HFF-Myc (cell line): ENCODE measurements at regions not wholly inside any gene's neighbourhood (a gene's known extent, or its start where the extent isn't known, plus 50 kb on each side); places are given as distances from the start of the nearest gene placed in this dataset.

Experiments used
- DNase-seq: peaks from one replicate; pipeline ENCODE4 v3.0.0-alpha.2; 2011; ENCODE audit warnings: low read depth; ENCODE audit errors: extremely low read depth
- H3K4me3 ChIP-seq: replicated peaks from 2 replicates; pipeline ENCODE4 v1.5.1; 2011; ENCODE audit warnings: low read depth, mild to moderate bottlenecking, control low read depth, low read length
- CTCF ChIP-seq: IDR thresholded peaks from 2 replicates; pipeline ENCODE4 v1.5.1; 2012; ENCODE audit warnings: mild to moderate bottlenecking, low read depth, low read length, control low read depth; ENCODE audit errors: missing control alignments

GRCh38 chr17:79464318-79465010, 146.4 kb downstream of the RBFOX3 start:
- no peak for DNase-seq
- H3K4me3 ChIP-seq = no peak overlapping the region
- TF ChIP-seq CTCF = no peak

GRCh38 chr17:79463421-79464317, 147.2 kb downstream of the RBFOX3 start:
- no peak overlapping the region for H3K4me3 ChIP-seq
- DNase-seq = no peak
- no peak for TF ChIP-seq CTCF

GRCh38 chr17:79461041-79461440, 149.8 kb downstream of the RBFOX3 start:
- no peak for DNase-seq
- H3K4me3 ChIP-seq = no peak overlapping the region
- no peak for TF ChIP-seq CTCF

- DNase-seq = no peak
- no peak for TF ChIP-seq CTCF
- H3K4me3 ChIP-seq = no peak overlapping the region
These were observed 151.0 kb downstream of the RBFOX3 start for GRCh38 chr17:79459846-79460245.

GRCh38 chr17:79459003-79459655, 151.7 kb downstream of the RBFOX3 start:
- TF ChIP-seq CTCF = no peak
- DNase-seq = no peak
- no peak overlapping the region for H3K4me3 ChIP-seq

GRCh38 chr17:79458356-79458755, 152.5 kb downstream of the RBFOX3 start:
- H3K4me3 ChIP-seq = no peak overlapping the region
- DNase-seq = no peak
- no peak for TF ChIP-seq CTCF
